ENCODE measurements at regions not wholly inside any gene's neighbourhood (a gene's known extent, or its start where the extent isn't known, plus 50 kb on each side); places are given as distances from the start of the nearest gene placed in this dataset.
"Not testable (repeated sequence)": the region's sequence is repeated elsewhere in the genome, so short reads cannot be mapped to it uniquely, and the experiment has no call there.

DNA sequence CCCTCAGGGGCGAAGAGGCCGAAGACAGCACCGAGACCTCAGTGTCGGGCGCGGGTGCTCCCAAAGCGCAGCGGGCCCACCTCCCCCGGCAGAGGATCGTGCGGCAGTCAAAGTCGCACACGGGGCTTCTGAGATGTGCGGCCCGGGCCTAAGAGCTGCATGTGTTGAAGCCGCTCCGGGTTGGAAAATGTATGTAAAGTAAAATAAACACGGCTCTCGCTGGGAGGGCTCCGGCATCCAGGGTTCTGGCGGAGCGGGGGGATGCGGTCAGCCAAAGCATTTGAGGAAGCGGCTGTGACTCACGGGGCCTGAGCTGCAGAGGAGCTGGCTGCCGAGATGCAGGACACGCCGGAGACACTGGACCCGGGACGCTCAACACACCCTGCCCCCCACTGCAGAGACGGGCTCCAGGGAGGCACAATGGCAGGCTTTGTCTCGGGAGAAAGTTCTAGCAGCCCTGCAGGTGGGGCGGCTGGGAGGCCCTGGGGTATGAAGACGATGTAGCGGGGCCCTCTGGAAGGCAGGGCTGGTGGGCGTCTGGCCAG lies 185.8 kb downstream of the NPIPB11 start:
- not testable (repeated sequence) for TF ChIP-seq POLR2A (IDR thresholded peaks at IDR 0.05; ENCODE audit: low read length); GATA1 (IDR thresholded peaks at IDR 0.05; ENCODE audit: low read depth, low read length)
